ENCODE measurements at regions not wholly inside any gene's neighbourhood (a gene's known extent, or its start where the extent isn't known, plus 50 kb on each side); places are given as distances from the start of the nearest gene placed in this dataset.

DNA sequence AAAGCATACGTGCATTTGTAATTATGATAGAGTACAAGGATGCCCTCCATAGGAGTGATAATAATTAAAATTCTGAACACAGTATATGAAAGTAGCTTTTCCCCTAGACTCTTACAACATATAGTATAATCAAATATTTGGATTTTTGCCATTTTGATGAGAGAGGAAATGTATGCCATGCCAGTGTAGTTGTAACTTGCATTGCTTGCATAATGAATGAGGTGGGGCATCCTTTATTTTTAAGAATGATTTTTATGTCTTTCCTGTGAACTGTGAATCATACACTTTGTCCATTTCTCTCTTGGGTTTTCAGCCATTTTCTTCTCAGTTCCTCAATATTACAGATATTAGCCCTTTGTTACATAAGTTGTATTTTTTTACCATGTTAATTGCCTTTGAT lies 197.5 kb downstream of the SCG2 start:
- no peak for DNase-seq

DNA sequence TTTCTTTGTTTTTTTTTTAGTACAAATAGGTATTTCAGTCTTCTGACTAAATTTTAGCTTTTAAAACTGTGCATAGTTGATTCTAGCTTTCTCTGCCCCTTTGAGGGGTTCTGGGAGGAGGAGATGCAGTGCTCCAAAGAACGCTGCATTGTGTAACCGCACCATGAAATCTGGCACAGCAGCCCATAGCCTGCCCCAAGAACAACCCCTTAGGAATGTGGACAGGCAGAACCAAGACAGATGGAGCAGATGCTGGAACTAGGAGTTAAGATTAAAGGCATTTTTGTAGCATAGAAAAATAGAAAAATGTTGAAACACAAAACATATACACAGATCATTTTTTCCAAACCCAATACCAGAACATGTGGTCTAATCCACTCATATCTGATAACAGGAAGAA lies 187.5 kb downstream of the SCG2 start:
- DNase-seq = no peak

- DNase-seq = no peak
These were observed 187.1 kb downstream of the SCG2 start for GRCh38 chr2:223415071-223415470.

GRCh38 chr2:223416815-223417610 lies 185.1 kb downstream of the SCG2 start:
- no peak for DNase-seq

GRCh38 chr2:223418131-223418530 lies 184.0 kb downstream of the SCG2 start:
- DNase-seq = no peak

DNA sequence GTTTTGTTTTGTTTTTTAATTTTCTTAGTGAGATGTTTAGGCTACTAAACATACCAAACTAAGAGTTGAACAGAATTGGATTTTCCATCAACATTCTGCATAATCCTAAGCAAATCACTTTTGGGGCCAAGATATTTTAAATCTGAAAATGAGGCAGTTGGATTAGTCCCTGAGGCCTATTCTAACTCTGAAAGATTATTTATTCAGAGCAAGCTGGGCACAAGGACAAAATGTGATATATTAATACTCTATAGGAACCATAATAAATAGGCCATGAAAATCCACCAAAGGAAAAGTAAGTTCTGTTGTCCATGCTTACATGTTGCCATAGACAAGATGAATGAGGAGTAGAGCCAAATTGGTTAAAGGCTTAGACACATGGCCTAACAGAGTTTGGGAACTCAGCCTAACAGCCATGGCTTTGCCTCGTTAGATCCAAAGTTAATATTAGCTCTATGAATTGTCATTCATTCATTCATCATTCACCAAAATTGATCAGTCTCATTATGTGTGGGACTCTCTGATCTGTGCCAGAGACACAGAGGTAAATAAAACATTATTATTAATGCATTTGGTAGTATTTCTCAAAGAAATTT lies 183.5 kb downstream of the SCG2 start:
- DNase-seq = no peak

GRCh38 chr2:223420048-223420447 lies 182.1 kb downstream of the SCG2 start:
- DNase-seq = no peak

DNA sequence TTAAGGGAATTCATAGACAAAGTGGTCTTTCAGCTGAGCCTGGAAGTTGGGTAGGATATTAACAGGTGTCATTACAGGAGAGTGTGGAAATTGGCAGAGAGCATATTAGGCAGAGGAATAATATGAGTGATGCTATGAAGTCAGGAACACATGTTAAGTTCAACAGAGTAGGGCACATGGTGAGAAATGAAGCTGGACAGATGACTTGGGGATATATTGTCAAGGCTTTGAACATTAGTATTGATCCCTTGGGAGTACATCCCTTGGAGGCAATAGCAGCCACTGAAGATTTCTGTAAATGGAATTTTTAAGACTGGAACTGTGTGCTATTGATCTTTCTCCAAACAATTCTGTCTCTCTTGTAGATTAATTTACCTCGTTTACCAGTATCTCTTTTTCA lies 170.7 kb downstream of the SCG2 start:
- no peak for DNase-seq

GRCh38 chr2:223433461-223433860 lies 168.7 kb downstream of the SCG2 start:
- no peak for DNase-seq

- DNase-seq = no peak
These were observed 164.4 kb downstream of the SCG2 start for GRCh38 chr2:223437788-223438187.

- DNase-seq = no peak
These were observed 163.0 kb downstream of the SCG2 start for GRCh38 chr2:223439184-223439583.

DNA sequence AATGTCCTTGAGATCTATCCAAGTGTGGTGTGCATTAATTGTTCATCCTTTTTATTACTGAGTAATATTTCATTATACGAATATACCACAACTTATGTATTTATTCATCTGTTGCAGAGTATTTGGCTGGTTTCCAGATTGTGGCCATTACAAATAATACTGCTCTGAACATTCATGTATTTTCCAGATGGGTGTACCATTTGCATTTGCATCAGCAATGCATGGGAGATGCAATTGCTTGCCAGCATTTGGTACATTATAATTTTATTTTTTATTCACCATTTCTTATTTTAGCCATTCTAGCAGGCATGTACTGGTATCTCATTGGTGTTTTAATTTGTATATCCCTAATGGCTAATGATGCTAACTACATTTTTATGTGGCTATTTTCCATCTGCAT lies 162.4 kb downstream of the SCG2 start:
- DNase-seq = no peak

DNA sequence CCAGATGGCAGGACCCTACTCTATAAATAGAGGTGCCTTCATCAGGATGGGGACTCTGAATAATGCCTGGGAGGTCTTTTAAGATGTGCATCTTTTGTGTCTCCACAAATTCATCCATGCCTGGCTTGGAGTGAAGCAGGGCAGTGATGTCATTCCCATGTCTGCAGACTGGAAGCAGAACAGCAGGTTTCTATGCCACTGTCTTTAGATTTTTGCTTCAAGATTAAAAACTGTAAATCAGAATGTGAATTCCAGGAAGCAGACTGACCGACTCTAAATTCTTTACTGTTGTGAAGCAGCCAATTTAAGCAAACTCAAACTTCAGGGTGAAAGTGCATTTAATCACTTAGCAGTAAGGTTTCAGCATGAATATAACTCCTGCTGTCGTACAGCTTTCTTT lies 159.3 kb downstream of the SCG2 start:
- DNase-seq = no peak

GRCh38 chr2:223450246-223450645 lies 151.9 kb downstream of the SCG2 start:
- DNase-seq = no peak

DNA sequence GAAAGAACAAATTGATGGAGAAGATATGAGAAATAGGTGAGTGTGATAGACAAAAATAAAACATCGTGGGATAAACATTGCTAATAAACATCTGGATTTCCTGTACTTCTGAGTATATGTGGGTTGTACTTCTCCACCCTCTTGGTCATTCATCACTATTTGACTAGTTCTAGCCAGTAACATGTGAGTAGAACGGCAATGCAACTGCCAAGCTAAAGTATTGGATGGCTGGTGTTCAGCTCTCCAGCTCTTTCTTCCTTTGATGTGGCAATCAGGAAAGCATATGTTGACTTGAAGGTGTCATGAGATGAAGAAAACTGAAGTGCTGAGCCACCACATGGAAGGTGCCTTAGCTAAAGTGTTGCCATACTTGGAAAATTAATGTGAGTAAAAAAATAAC lies 144.9 kb downstream of the SCG2 start:
- DNase-seq = no peak

- no peak for DNase-seq
These were observed 142.7 kb downstream of the SCG2 start for GRCh38 chr2:223459328-223459939.

DNA sequence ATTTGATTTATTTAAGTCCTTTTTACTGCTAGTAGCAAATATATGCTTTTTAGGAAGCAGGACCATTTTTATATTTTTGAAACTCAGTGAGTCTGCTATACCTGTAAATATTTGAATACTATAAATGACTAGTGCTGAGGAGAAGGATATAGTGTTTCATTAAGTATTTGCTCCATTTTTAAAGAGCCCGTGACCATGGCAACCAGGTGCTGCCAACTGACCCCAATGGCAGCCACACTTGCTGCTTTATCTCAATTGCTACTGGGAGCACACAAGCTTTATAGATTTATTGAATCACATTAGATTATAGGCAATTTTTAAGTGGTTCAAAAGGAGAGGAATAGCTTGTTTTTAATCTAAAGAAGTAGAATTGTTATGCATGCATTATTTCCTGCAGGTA lies 142.0 kb downstream of the SCG2 start:
- DNase-seq = no peak

- no peak for DNase-seq
These were observed 141.4 kb downstream of the SCG2 start for GRCh38 chr2:223460774-223461211.

DNA sequence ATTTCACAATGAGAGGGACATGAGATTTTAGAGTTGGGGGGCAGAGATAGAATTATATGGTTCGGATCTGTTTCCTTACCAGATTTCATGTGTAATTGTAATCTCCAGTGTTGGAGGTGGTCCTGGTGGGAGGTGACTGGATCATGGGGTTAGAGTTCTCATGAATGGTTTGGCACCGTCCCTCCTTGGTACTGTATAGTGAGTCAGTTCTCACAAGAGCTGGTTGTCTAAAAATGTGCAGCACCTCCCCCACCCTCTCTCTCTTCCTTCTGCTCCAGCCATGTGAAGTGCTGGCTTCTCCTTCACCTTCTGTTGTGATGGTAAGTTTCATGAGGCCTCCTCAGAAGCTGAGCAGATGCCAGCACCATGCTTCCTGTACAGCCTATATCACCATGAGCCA lies 138.1 kb downstream of the SCG2 start:
- DNase-seq = no peak

- peak; percentile 70 for DNase-seq
These were observed 136.4 kb downstream of the SCG2 start for GRCh38 chr2:223465793-223466192.

- DNase-seq = no peak
These were observed 135.0 kb downstream of the SCG2 start for GRCh38 chr2:223467196-223467595.

GRCh38 chr2:223469270-223470046 lies 132.7 kb downstream of the SCG2 start:
- no peak for DNase-seq

DNA sequence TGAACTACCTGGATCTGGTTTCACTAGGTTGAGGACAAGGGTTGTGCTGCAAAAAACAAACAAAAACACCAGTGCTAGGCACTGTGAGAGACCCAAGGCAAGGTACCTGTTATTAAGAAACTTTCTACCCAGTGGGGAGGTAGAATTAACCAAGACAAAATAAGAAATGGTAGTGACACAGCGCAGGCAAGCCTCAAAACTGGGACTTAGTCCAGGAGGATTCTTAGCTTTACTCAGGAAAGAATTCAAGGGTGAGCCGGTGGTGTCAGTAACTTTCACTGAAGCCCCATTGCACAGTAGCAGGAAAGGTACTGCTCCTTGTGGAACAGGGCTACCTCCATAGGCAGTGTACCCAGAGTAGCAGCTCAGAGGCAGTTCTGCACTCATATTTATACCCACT lies 131.6 kb downstream of the SCG2 start:
- DNase-seq = no peak

DNA sequence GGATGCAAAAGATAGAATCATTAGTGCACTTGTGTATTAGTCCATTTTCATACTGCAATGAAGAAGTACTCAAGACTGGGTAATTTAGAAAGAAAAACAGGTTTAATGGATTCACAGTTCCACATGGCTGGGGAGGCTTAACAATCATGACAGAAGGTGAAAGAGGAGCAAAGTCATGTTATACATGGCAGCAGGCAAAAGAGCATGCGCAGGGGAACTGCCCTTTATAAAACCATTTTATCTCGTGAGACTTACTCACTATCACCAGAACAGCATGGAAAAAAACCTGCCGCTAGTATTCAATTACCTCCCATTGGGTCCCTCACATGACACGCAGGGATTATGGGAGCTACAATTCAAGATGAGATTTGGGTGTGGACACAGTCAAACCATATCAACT lies 129.4 kb downstream of the SCG2 start:
- no peak for DNase-seq
